ENCODE measurements at regions not wholly inside any gene's neighbourhood (a gene's known extent, or its start where the extent isn't known, plus 50 kb on each side); places are given as distances from the start of the nearest gene placed in this dataset.

- TF ChIP-seq POLR2A (IDR thresholded peaks at IDR 0.05) (no peak), CTCF (IDR thresholded peaks at IDR 0.05) (no peak)
Measured at GRCh38 chr11:93053864-93054263, 84.4 kb downstream of the MTNR1B start.

Data from breast epithelium (tissue), 3 donors.